Spinal cord (tissue), 9 donors: ENCODE measurements at regions not wholly inside any gene's neighbourhood (a gene's known extent, or its start where the extent isn't known, plus 50 kb on each side); places are given as distances from the start of the nearest gene placed in this dataset.

ENCODE experiments used
- DNase-seq, 6 donors: peaks; one replicate each; pipeline versions ENCODE4 v3.0.0 to v3.0.0-alpha.2; 2013 to 2015; ENCODE audit warnings: low spot score in 6 of 6, low read depth in 4 of 6
- H3K27ac ChIP-seq: one replicate; pipeline ENCODE4 v1.5.1; 2013; ENCODE audit warnings: low read depth, low read length, control low read depth
- H3K27me3 ChIP-seq: one replicate; pipeline ENCODE4 v1.6.1; 2013; ENCODE audit warnings: low read length; ENCODE audit not compliant: control insufficient read depth, insufficient read depth
- H3K36me3 ChIP-seq: one replicate; pipeline ENCODE4 v1.6.1; 2013; ENCODE audit warnings: low read length; ENCODE audit not compliant: control insufficient read depth, insufficient read depth
- H3K4me1 ChIP-seq: one replicate; pipeline ENCODE4 v1.6.1; 2013; ENCODE audit warnings: low read length; ENCODE audit not compliant: control insufficient read depth, insufficient read depth
- H3K4me3 ChIP-seq: one replicate; pipeline ENCODE4 v1.5.1; 2013; ENCODE audit warnings: low read depth, low read length, control low read depth
- H3K9me3 ChIP-seq: one replicate; pipeline ENCODE4 v1.6.1; 2013; ENCODE audit warnings: low read length; ENCODE audit not compliant: control insufficient read depth, insufficient read depth
- WGBS: methylation state at CpG from one replicate; pipeline ENCODE4 v1.1.5; 2013; ENCODE audit warnings: missing lambda C conversion rate; ENCODE audit not compliant: insufficient coverage; 5-methylcytosine and 5-hydroxymethylcytosine counted together
- donor health status: healthy.

DNA sequence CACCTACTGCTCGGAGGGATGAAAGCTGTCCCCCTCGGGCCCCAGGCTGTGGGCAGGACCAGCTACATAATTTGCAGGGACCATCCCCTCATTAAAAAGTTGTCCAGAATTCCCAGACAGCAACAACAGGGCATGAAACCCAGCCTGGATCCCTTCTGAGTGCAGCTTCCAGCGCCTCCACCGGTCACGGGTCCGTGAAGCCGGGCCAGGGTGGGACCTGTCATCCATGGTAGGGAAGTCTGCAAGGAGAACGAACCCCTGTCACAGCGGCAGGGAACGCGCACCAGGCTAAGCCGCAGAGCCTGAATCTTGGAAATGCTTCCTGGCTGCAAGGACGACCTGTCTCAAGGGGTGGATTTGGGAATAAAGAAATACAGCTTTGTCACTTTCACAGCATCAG lies 214.2 kb downstream of the RBFOX3 start:
- no peak overlapping the region for H3K4me3 ChIP-seq
- peaks cover 32% of the 10 kb centered on the region for H3K27me3 ChIP-seq
- H3K27ac ChIP-seq = no peak overlapping the region
- 63% methylated on average over 11 of the region's 13 CpGs for WGBS
- no peaks in the 10 kb centered on the region for H3K9me3 ChIP-seq
- DNase-seq = no peak
- peaks cover 3% of the 10 kb centered on the region for H3K36me3 ChIP-seq
- peaks cover 54% of the 10 kb centered on the region for H3K4me1 ChIP-seq

DNA sequence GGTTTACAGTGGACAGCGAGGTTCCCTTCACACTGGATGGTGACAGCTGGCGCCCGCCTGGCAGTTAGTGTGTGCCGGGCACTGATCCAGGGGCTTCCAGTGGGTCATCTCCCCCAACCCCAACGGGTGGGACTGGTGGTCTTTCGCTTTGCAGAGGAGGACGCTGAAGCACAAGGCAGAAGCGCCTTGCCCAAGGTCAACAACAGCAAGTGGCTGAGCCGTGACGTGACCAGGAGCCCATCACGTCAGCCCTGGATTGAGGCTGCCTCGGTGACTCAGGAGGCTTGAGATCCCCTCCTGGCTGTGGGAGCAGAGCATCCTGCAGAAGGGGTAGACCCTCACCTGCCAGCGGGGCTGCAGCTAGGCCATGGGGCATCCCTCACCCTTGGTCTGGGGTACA lies 215.3 kb downstream of the RBFOX3 start:
- WGBS = 78% methylated on average over 13 of the region's 13 CpGs
- peaks cover 33% of the 10 kb centered on the region for H3K27me3 ChIP-seq

DNA sequence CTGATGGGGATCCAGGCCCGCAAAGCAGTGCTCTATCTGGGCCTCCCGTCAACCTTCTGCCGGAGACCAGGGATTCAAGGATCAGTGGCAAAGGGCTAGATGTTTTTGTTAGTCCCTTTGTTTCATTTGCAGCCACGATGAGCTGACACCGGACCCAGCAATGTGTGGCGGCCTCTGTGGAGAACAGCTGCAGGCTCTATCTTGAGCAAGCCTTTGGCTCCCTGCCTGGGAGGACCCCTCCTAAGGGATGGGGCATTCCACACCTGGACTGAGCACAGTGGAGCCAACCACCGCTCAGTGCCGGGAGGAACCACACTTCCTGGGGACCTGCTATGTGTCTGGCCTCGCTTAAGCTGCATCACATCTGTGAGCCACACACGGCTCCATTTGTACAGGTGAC lies 215.8 kb downstream of the RBFOX3 start:
- Histone ChIP-seq H3K4me3 (no peak overlapping the region), H3K36me3 (peaks cover 3% of the 10 kb centered on the region), H3K27me3 (peaks cover 28% of the 10 kb centered on the region), H3K4me1 (peaks cover 42% of the 10 kb centered on the region), H3K27ac (no peak overlapping the region), H3K9me3 (no peaks in the 10 kb centered on the region)
- DNase-seq = no peak
- 51% methylated on average over 10 of the region's 10 CpGs for WGBS

More for the DNA sequence above, 215.3 kb downstream of the RBFOX3 start:
- Histone ChIP-seq H3K4me3 (no peak overlapping the region), H3K27ac (no peak overlapping the region), H3K36me3 (peaks cover 3% of the 10 kb centered on the region), H3K9me3 (no peaks in the 10 kb centered on the region), H3K4me1 (peaks cover 45% of the 10 kb centered on the region)
- no peak for DNase-seq

DNA sequence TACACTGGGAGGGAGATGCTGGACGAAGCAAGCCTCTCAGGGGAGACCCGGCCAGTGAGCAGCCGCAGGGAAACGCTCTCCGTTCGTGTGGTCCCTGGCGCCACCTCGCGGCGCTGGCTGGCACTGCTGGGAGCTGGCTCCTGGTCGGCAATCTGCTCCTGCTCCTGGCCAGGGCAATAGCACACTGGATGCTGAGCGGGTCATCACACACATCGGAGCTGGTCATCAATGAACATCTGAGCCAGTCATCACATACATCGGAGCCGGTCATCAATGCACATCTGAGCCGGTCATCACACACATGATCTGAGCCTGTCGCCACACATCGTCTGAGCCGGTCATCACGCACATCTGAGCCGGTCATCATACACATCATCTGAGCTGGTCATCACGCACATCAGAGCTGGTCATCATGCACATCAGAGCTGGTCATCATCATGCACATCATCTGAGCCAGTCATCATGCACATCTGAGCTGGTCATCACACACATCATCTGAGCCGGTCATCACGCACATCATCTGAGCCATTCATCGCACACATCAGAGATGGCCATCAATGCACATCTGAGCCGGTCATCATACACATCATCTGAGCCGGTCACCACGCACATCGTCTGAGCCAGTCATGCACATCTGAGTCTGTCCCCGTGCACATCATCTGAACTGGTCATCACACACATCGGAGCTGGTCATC lies 217.3 kb downstream of the RBFOX3 start:
- Histone ChIP-seq H3K27me3 (peaks cover 28% of the 10 kb centered on the region), H3K4me3 (no peak overlapping the region), H3K9me3 (no peaks in the 10 kb centered on the region), H3K27ac (no peak overlapping the region), H3K4me1 (peaks cover 43% of the 10 kb centered on the region), H3K36me3 (peaks cover 6% of the 10 kb centered on the region)
- DNase-seq = peak in 5 of 6 donors; percentile 56 to 92 (median 65)
- 46% methylated on average over 31 of the region's 31 CpGs for WGBS

DNA sequence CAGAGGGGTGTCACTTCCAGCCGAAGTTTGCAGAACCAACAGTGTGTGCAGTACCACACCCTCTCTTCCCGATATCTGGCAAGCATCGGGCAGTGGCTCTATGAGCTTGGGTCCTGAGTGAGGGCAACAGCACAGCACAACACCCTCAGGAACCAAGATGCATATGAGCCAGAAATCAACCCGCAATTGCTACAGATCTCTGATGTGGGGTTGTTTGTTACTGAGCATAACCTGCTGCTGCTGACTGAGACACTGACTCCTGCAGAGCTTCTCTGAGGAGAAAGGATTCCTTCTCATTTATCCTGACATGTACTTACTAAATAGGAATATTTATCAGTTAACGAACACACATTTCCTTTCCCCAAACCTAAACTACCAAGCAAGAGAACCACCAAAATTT lies 218.3 kb downstream of the RBFOX3 start:
- H3K36me3 ChIP-seq = peaks cover 6% of the 10 kb centered on the region
- no peak overlapping the region for H3K27ac ChIP-seq
- DNase-seq = no peak
- WGBS = 89% methylated on average over 3 of the region's 5 CpGs
- peaks cover 28% of the 10 kb centered on the region for H3K27me3 ChIP-seq
- no peak overlapping the region for H3K4me3 ChIP-seq
- H3K4me1 ChIP-seq = peaks cover 39% of the 10 kb centered on the region
- H3K9me3 ChIP-seq = no peaks in the 10 kb centered on the region

DNA sequence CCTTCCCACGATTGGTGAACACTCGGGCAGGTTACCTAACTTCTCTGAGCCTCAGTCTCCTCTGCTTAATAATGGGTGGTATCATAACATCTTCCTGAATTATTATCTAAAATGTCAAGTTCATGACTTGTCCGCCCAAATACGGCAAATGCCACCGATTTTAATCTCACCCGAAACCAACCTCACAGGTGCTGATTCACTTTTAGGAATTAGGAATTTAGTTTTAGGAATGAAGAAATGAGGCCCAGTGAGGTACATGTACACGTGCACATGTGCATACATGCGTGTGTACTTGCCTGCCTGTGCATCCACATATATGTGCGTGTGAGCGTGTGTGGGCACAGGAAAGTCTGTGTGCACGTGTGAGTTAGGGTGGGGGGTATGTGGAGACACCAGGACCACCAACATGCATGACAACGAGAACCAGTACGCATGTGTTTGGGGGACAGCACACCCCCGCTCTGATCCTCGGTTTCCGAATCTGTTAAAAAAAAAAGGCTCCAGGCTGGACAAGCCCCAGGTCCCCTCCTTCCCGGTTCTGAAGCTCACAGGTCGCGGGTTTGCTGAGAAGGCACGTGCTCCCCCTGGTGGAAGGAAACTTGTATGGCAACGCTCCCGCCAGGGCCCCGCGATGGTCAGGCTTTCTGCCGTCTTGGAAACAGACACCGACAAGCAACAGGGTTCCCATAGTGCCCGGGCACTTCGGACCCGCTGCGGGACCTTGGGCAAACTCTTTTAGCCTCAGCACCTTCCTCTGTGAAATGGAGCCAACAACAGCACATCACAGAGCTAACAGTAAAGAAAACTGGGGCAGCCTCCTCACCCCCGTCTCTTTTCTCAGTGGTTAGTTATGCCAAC lies 219.2 kb downstream of the RBFOX3 start:
- peaks cover 28% of the 10 kb centered on the region for H3K27me3 ChIP-seq
- peaks cover 34% of the 10 kb centered on the region for H3K4me1 ChIP-seq
- no peak overlapping the region for H3K4me3 ChIP-seq
- H3K9me3 ChIP-seq = no peaks in the 10 kb centered on the region
- DNase-seq = peak in 5 of 6 donors; percentile 52 to 93 (median 76)
- no peak overlapping the region for H3K27ac ChIP-seq
- H3K36me3 ChIP-seq = peaks cover 6% of the 10 kb centered on the region
- 19% methylated on average over 24 of the region's 31 CpGs for WGBS

DNA sequence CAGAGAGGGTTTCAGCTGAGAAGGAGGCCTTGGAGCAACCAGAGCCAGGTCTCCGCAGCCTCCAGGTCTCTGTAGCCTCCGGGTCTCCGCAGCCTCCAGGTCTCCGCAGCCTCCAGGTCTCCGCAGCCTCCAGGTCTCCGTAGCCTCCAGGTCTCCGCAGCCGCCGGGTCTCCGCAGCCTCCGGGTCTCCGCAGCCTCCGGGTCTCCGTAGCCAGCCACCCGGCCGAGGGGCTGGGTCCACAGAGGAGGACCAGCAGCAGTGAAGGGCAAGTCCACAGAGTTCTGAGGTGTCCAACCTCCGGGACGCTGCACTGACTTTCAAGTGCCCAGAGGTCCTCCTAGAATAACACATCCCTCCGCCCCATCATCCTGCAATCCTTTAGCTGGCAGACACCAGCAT lies 221.0 kb downstream of the RBFOX3 start:
- Histone ChIP-seq H3K9me3 (no peaks in the 10 kb centered on the region), H3K27ac (no peak overlapping the region), H3K4me3 (no peak overlapping the region), H3K36me3 (peaks cover 3% of the 10 kb centered on the region), H3K4me1 (peaks cover 30% of the 10 kb centered on the region), H3K27me3 (peaks cover 28% of the 10 kb centered on the region)
- no peak for DNase-seq
- 90% methylated on average over 17 of the region's 19 CpGs for WGBS

DNA sequence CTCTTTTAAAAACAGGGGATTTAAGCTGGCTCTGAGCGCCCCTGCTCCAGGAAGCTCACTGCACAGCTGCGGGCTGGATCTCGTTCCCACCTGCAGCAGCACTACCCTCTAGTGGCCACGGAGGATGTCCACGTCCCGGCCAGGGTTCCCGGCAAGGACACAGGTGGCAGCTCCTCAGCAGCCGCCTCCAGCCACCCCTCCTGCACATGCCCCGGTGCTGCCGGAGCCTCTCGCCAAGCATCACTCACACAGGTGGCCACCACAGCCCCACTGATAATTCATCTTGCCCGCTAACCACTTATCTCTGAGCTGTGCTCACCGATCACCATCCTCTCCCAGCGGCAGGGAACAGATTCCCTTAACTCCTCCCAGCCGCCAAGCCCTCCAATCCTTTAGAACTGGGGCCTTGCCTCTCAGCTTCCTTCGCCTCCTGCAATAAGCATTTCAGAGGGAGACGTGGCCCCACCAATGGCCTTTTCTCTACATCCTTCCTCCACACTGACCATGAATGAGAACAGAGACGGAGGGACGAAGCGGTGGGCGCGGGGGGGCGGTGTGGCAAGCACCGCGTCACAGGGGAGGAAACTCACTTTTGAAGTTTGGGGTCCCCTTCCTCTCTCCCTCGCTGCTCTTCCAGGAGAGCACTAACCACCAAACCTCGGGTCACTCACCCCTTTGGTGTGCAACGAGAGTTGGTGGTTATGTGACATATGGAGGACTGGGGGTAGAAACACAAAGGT lies 222.1 kb downstream of the RBFOX3 start:
- Histone ChIP-seq H3K4me1 (peaks cover 32% of the 10 kb centered on the region), H3K9me3 (no peaks in the 10 kb centered on the region), H3K27me3 (peaks cover 28% of the 10 kb centered on the region), H3K27ac (no peak overlapping the region), H3K36me3 (peaks cover 3% of the 10 kb centered on the region), H3K4me3 (no peak overlapping the region)
- 49% methylated on average over 26 of the region's 28 CpGs for WGBS
- peak in 2 of 6 donors; percentile 70 to 88 for DNase-seq

DNA sequence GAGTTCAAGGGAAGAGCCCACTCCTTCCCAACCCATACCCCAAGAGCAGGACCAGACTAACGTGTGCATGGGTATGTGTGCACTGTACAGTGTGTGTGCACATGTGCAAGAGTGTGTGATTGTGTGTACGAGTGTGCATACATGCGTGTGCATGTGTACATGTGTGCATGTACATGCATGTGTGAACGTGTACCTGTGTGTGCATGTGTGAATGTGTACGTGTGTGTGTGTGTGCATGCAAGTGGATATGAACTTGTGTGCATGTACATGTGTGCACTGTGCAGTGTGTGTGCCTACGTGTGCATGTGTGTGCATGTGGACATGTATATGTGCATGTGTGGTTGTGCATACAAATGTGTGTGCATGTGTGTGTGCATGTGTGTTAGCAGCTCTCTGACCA lies 223.1 kb downstream of the RBFOX3 start:
- peaks cover 3% of the 10 kb centered on the region for H3K36me3 ChIP-seq
- 84% methylated on average over 6 of the region's 6 CpGs for WGBS
- no peak overlapping the region for H3K4me3 ChIP-seq
- H3K27me3 ChIP-seq = peaks cover 24% of the 10 kb centered on the region
- peaks cover 25% of the 10 kb centered on the region for H3K4me1 ChIP-seq
- no peak for DNase-seq
- H3K9me3 ChIP-seq = no peaks in the 10 kb centered on the region
- no peak overlapping the region for H3K27ac ChIP-seq
